ENCODE measurements at regions not wholly inside any gene's neighbourhood (a gene's known extent, or its start where the extent isn't known, plus 50 kb on each side); places are given as distances from the start of the nearest gene placed in this dataset.
"Not testable (repeated sequence)": the region's sequence is repeated elsewhere in the genome, so short reads cannot be mapped to it uniquely, and the experiment has no call there.

DNA sequence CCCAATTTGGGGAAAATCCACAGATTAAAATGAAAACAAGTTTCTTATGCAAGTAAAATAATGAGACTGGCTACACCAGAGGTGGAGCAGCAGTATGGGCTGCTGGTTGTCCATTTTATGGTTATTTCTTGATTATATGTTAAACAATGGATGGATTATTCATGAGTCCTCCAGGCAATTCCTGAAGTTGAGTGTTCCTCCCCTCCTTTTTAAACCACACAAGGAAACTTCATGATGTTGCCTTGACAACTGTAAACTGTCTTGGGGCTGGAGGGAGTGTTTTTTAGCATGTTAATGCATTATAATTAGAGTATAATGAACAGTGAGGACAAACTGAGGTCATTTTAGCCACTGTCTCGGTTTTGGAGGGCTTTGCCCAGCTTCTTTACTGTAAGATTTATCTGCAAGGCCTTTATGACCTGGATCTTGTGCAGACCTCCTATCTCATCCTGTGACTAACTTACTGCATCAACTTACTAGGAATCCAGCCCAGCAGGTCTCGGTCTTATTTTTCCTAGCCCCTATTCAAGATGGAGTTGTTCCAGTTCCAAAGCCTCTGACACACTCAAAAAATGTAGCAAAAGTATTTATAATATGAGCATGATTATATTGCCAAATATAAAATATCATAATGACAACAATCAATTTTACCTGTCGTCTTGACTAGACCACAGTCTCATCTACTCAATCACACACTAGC lies 534.0 kb downstream of the TMEM121 start:
- TF ChIP-seq, protein P1, sequence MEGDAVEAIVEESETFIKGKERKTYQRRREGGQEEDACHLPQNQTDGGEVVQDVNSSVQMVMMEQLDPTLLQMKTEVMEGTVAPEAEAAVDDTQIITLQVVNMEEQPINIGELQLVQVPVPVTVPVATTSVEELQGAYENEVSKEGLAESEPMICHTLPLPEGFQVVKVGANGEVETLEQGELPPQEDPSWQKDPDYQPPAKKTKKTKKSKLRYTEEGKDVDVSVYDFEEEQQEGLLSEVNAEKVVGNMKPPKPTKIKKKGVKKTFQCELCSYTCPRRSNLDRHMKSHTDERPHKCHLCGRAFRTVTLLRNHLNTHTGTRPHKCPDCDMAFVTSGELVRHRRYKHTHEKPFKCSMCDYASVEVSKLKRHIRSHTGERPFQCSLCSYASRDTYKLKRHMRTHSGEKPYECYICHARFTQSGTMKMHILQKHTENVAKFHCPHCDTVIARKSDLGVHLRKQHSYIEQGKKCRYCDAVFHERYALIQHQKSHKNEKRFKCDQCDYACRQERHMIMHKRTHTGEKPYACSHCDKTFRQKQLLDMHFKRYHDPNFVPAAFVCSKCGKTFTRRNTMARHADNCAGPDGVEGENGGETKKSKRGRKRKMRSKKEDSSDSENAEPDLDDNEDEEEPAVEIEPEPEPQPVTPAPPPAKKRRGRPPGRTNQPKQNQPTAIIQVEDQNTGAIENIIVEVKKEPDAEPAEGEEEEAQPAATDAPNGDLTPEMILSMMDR (IDR thresholded peaks at IDR 0.05; ENCODE audit: insufficient read depth, low read depth, low read length, missing control alignments): no peak
- H3K4me3 ChIP-seq (ENCODE audit: low read depth, low read length): no peak overlapping the region
- no peak for DNase-seq (ENCODE audit: low read depth)

DNA sequence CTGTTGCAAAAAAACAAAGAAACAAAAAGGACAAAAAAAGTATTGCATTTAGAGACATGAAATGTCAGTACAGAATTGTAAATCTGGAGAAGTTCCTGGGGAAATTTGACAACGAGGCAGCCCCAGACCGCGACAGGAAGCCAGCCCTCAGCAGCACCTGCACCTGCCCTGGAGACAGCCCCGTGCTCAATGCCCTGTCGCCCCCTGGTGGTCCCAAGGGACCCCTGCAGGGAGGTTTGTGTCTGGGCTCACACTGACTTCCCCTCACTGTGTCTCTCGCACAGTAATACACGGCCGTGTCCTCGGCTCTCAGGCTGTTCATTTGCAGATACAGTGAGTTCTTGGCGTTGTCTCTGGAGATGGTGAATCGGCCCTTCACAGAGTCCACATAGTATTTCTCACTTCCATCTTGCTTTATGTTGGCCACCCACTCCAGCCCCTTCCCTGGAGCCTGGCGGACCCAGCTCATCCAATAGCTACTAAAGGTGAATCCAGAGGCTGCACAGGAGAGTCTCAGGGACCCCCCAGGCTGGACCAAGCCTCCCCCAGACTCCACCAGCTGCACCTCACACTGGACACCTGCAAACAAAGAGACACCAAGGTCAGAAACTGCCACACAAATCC lies 535.6 kb downstream of the TMEM121 start:
- TF ChIP-seq, protein P1 (IDR thresholded peaks at IDR 0.05; ENCODE audit: insufficient read depth, low read depth, low read length, missing control alignments): peak; percentile 44
- H3K4me3 ChIP-seq (ENCODE audit: low read depth, low read length): not testable (repeated sequence)
- peak; percentile 80 for DNase-seq (ENCODE audit: low read depth)

DNA sequence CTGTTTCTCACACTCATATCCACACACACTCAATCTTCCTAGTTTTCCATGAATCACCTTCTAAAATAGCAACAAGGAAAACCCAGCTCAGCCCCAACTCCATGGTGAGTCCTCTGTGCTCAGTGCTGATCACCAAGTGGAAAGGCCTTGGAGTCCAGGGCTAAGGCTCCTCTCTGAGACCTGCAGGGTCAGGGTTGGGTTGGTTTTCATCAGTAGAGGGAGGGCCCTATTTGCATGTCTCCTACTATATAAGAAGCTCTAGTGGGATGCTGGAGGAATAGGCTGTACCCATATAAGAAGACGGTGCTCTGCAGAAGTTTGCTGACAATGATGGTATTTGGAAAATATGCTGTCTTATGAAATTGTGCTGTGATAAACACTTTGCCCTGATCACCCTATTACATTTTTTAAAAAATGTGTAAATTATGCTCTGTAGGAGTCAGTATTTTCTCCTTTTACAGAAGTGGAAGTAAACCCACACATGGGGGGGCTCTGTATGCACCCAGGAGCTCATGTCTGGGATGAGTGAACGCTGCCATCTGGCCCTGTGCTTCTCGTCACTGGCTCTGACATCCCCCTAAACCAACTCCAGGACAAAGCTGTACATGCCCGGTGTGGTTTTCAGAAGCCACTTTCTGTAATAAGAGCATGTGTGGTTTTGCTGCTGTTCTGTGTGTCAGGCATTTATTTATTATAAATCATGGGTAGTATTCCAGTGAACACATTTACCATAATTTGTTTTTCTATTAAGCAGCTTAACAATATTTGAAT lies 536.3 kb downstream of the TMEM121 start:
- no peak overlapping the region for H3K4me3 ChIP-seq (ENCODE audit: low read depth, low read length)
- TF ChIP-seq, protein P1 (IDR thresholded peaks at IDR 0.05; ENCODE audit: insufficient read depth, low read depth, low read length, missing control alignments): no peak
- DNase-seq (ENCODE audit: low read depth): no peak

DNA sequence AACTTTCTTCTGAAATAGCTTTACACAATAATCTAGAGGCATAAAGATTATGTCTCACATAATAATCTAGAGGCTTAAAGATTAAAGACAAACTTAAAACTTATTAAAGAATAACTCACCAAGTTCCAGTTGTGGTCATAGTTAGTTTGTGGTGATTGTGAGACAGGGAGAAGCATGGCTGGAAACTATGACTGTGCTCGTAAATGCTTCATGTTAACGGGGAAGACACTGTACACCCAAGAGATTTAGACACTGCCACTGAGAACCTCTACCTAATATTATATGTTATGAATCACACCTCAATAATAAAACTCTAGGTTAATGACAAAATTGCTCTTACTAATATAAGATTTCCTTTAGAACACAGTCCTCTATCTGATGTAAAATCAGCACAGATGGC lies 541.6 kb downstream of the TMEM121 start:
- no peak overlapping the region for H3K4me3 ChIP-seq (ENCODE audit: low read depth, low read length)
- DNase-seq (ENCODE audit: low read depth): no peak
- TF ChIP-seq, protein P1 (IDR thresholded peaks at IDR 0.05; ENCODE audit: insufficient read depth, low read depth, low read length, missing control alignments): no peak

DNA sequence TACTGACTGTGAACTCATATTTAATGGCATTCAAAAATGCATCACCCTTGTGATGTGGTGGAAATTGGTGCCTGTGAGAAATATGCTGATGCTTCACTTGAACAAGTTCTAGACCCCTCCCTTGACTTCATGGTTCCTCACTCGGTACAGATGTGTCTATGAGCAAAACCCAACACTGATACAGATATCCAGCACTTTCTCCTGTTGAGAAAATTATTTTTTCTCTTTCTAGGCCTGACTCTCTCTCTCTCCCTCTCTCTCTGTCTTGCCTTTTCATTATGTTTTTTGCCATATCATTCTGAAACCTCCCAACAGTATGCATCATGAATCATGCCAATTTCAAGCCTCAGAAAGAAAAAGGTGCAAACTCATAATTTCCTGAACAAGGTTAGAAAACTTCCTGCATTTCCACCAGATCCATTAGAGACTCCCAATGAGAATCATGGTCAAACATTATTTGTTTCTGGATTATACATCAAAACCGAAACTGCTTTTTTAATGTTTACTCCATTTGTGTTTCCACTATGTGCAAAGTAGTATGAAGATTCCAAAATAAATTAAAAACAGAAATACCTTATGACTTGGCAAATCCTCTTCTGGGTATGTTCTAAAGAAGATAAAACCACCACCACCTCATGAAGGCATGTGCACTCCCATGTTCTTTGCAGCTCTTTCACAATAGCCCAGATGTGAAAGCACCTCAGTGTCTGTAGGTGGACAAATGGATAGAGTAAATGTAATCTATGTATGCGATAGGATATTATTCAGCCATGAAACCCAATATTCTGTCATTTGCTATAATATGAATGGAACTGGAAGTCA lies 543.6 kb downstream of the TMEM121 start:
- H3K4me3 ChIP-seq (ENCODE audit: low read depth, low read length): no peak overlapping the region
- TF ChIP-seq, protein P1 (IDR thresholded peaks at IDR 0.05; ENCODE audit: insufficient read depth, low read depth, low read length, missing control alignments): no peak
- DNase-seq (ENCODE audit: low read depth): no peak

DNA sequence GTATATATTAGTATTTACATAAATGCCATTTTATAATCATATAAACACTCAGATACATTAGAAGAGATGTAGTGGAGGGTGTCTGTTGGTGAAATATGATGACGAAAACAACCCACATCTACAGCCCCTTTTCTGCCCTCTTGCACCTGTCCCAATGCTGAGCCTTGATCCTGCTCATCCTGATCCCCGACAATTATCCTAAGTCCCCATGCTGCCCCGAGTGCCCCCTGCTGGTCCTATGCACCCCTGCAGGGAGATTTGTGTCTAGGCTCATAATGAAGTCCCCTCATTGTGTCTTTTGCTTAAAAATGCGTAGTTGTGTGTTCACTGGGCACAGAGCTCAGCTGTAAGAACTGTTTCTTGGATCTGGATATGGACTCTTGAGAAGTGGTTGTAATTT lies 554.5 kb downstream of the TMEM121 start:
- DNase-seq (ENCODE audit: low read depth): no peak
- no peak overlapping the region for H3K4me3 ChIP-seq (ENCODE audit: low read depth, low read length)
- TF ChIP-seq, protein P1 (IDR thresholded peaks at IDR 0.05; ENCODE audit: insufficient read depth, low read depth, low read length, missing control alignments): no peak

DNA sequence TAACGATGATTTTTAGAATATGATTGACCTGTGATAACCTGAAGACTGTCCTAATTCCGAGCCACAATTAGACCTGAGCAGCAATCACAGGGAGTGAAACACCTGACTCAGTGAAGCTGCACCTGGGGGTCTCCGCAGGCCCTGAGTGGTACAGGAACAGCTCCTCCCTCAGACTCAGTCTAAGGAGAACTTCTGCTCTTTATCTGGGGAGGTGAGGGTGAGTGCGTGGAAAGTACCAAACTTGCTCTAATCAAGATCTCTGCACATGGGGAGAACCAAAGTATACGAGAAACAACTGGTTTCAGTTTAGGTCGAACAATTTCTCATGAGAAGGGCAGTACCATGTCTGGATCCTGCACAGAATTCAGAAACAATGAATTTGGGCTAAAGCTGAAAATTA lies 555.3 kb downstream of the TMEM121 start:
- not testable (repeated sequence) for H3K4me3 ChIP-seq (ENCODE audit: low read depth, low read length); DNase-seq (ENCODE audit: low read depth)
